Upper lobe of right lung (tissue), 1 donor: ENCODE measurements at regions not wholly inside any gene's neighbourhood (a gene's known extent, or its start where the extent isn't known, plus 50 kb on each side); places are given as distances from the start of the nearest gene placed in this dataset.
"Not testable (repeated sequence)": the region's sequence is repeated elsewhere in the genome, so short reads cannot be mapped to it uniquely, and the experiment has no call there.

ENCODE experiments used
- ATAC-seq: fragments of 200-7000 bp; cut with Tn5 transposase; one replicate; pipeline ENCODE4 v1.9.1; 2020; ENCODE audit warnings: mild to moderate bottlenecking, moderate library complexity
- DNase-seq: peaks from one replicate; pipeline ENCODE4 v3.0.0-alpha.2; 2020
- H3K27ac ChIP-seq: fragments of 200-600 bp; one replicate; pipeline ENCODE4 v1.8.0; 2022
- H3K27me3 ChIP-seq: fragments of 200-600 bp; one replicate; pipeline ENCODE4 v1.8.0; 2022; ENCODE audit warnings: mild to moderate bottlenecking
- H3K36me3 ChIP-seq: fragments of 200-600 bp; one replicate; pipeline ENCODE4 v1.8.0; 2022
- H3K4me1 ChIP-seq: fragments of 200-600 bp; one replicate; pipeline ENCODE4 v1.8.0; 2022
- H3K4me3 ChIP-seq: fragments of 200-600 bp; one replicate; pipeline ENCODE4 v1.8.0; 2022; ENCODE audit warnings: mild to moderate bottlenecking
- H3K9me3 ChIP-seq: fragments of 200-600 bp; one replicate; pipeline ENCODE4 v1.8.0; 2022
- intact Hi-C: fragments of 100-400 bp; cut with DNase I; formaldehyde crosslinking; loops from one replicate; pipeline ENCODE4 v1.11.0; 2022
- donor health status: DM: no; HTN: yes; CAD: no; lungs with severe emphysema.

GRCh38 chr16:18263046-18263445, 73.5 kb downstream of the NPIPA8 start:
- H3K27me3 ChIP-seq, ATAC-seq, H3K4me3 ChIP-seq, intact Hi-C loops, H3K27ac ChIP-seq, DNase-seq, H3K9me3 ChIP-seq, H3K36me3 ChIP-seq, H3K4me1 ChIP-seq: not testable (repeated sequence)

- H3K36me3 ChIP-seq, H3K9me3 ChIP-seq, H3K4me3 ChIP-seq, H3K4me1 ChIP-seq, intact Hi-C loops, H3K27me3 ChIP-seq, DNase-seq, ATAC-seq, H3K27ac ChIP-seq: not testable (repeated sequence)
Measured at GRCh38 chr16:18261848-18262247, 74.7 kb downstream of the NPIPA8 start.

GRCh38 chr16:18259496-18260176, 76.9 kb downstream of the NPIPA8 start:
- intact Hi-C loops, ATAC-seq: not testable (repeated sequence)

GRCh38 chr16:18252943-18253342, 83.6 kb downstream of the NPIPA8 start:
- intact Hi-C loops = not testable (repeated sequence)

More at GRCh38 chr16:18259496-18260176, 76.9 kb downstream of the NPIPA8 start:
- not testable (repeated sequence) for H3K4me3 ChIP-seq, H3K36me3 ChIP-seq, H3K27me3 ChIP-seq, H3K27ac ChIP-seq, H3K4me1 ChIP-seq, H3K9me3 ChIP-seq, DNase-seq

GRCh38 chr16:18230505-18230904, 106.0 kb downstream of the NPIPA8 start:
- ATAC-seq, DNase-seq, intact Hi-C loops, H3K27ac ChIP-seq, H3K36me3 ChIP-seq, H3K9me3 ChIP-seq, H3K27me3 ChIP-seq, H3K4me3 ChIP-seq, H3K4me1 ChIP-seq: not testable (repeated sequence)

More at GRCh38 chr16:18252943-18253342, 83.6 kb downstream of the NPIPA8 start:
- DNase-seq, H3K27ac ChIP-seq, H3K4me1 ChIP-seq, H3K27me3 ChIP-seq, ATAC-seq, H3K36me3 ChIP-seq, H3K9me3 ChIP-seq, H3K4me3 ChIP-seq: not testable (repeated sequence)

GRCh38 chr16:18222054-18223009, 114.2 kb downstream of the NPIPA8 start:
- DNase-seq, H3K9me3 ChIP-seq, H3K27me3 ChIP-seq, H3K4me1 ChIP-seq, ATAC-seq, H3K36me3 ChIP-seq, H3K27ac ChIP-seq, H3K4me3 ChIP-seq, intact Hi-C loops: not testable (repeated sequence)

GRCh38 chr16:18217741-18218140, 118.8 kb downstream of the NPIPA8 start:
- H3K4me1 ChIP-seq, ATAC-seq, H3K4me3 ChIP-seq, H3K9me3 ChIP-seq, H3K27me3 ChIP-seq, DNase-seq, intact Hi-C loops, H3K27ac ChIP-seq, H3K36me3 ChIP-seq: not testable (repeated sequence)

- intact Hi-C loops, ATAC-seq, H3K27me3 ChIP-seq, H3K36me3 ChIP-seq, H3K4me3 ChIP-seq, DNase-seq, H3K4me1 ChIP-seq, H3K27ac ChIP-seq, H3K9me3 ChIP-seq: not testable (repeated sequence)
Measured at GRCh38 chr16:18216814-18217213, 119.7 kb downstream of the NPIPA8 start.

- H3K27ac ChIP-seq, H3K9me3 ChIP-seq, intact Hi-C loops: not testable (repeated sequence)
Measured at GRCh38 chr16:18213810-18214209, 122.7 kb downstream of the NPIPA8 start.

GRCh38 chr16:18211505-18211904, 125.0 kb downstream of the NPIPA8 start:
- H3K9me3 ChIP-seq, H3K27me3 ChIP-seq, H3K27ac ChIP-seq, intact Hi-C loops, ATAC-seq, H3K36me3 ChIP-seq, DNase-seq, H3K4me3 ChIP-seq, H3K4me1 ChIP-seq: not testable (repeated sequence)

More at GRCh38 chr16:18213810-18214209, 122.7 kb downstream of the NPIPA8 start:
- H3K4me3 ChIP-seq, DNase-seq, H3K27me3 ChIP-seq, H3K36me3 ChIP-seq, H3K4me1 ChIP-seq: not testable (repeated sequence)
- peak; percentile 39 for ATAC-seq

GRCh38 chr16:18204786-18205185, 131.8 kb downstream of the NPIPA8 start:
- not testable (repeated sequence) for ATAC-seq

GRCh38 chr16:18204309-18204708, 132.2 kb downstream of the NPIPA8 start:
- intact Hi-C loops, H3K4me3 ChIP-seq, H3K4me1 ChIP-seq, DNase-seq, H3K9me3 ChIP-seq, ATAC-seq, H3K36me3 ChIP-seq, H3K27me3 ChIP-seq, H3K27ac ChIP-seq: not testable (repeated sequence)

More at GRCh38 chr16:18204786-18205185, 131.8 kb downstream of the NPIPA8 start:
- intact Hi-C loops, H3K9me3 ChIP-seq, H3K4me3 ChIP-seq, H3K36me3 ChIP-seq, H3K4me1 ChIP-seq, H3K27me3 ChIP-seq, H3K27ac ChIP-seq, DNase-seq: not testable (repeated sequence)

GRCh38 chr16:18201511-18201910, 135.0 kb downstream of the NPIPA8 start:
- H3K27ac ChIP-seq, H3K4me3 ChIP-seq, H3K9me3 ChIP-seq, H3K4me1 ChIP-seq, H3K36me3 ChIP-seq, DNase-seq, intact Hi-C loops, H3K27me3 ChIP-seq, ATAC-seq: not testable (repeated sequence)

GRCh38 chr16:18192389-18192788, 144.1 kb downstream of the NPIPA8 start:
- H3K4me1 ChIP-seq, H3K4me3 ChIP-seq, H3K27me3 ChIP-seq, H3K36me3 ChIP-seq, ATAC-seq, H3K27ac ChIP-seq, intact Hi-C loops, H3K9me3 ChIP-seq, DNase-seq: not testable (repeated sequence)
